Lung (tissue), 12 donors: ENCODE measurements at regions not wholly inside any gene's neighbourhood (a gene's known extent, or its start where the extent isn't known, plus 50 kb on each side); places are given as distances from the start of the nearest gene placed in this dataset. TPM values are rescaled to one million over a fixed set of nuclear protein-coding genes. Genes with fewer than 3 reads are reported as not detected.
A peak's percentile ranks its signal among the peaks of the same experiment; 100 is the strongest.

Experiments
- ATAC-seq: fragments of 200-7000 bp; cut with Tn5 transposase; one replicate; pipeline ENCODE4 v1.9.1; 2020; ENCODE audit warnings: moderate number of reproducible peaks; ENCODE audit not compliant: insufficient read depth, low FRiP score
- DNase-seq, 3 donors: peaks; one replicate each; pipeline ENCODE4 v3.0.0-alpha.2; 2013 to 2017
- H3K27ac ChIP-seq, 2 donors: one replicate each; pipeline ENCODE4 v1.5.1; 2013; ENCODE audit warnings: mild to moderate bottlenecking in 2 of 2, moderate library complexity in 2 of 2, control low read depth in 1 of 2, inconsistent platforms in 1 of 2, low read depth in 1 of 2, low read length in 1 of 2
- H3K27me3 ChIP-seq, 3 donors: one replicate each; pipeline ENCODE4 v1.5.1; 2013; ENCODE audit warnings: low read length in 2 of 3; ENCODE audit not compliant: control insufficient read depth in 3 of 3, insufficient read depth in 3 of 3
- H3K36me3 ChIP-seq, 4 donors: one replicate each; pipeline ENCODE4 v1.5.1; 2013; ENCODE audit warnings: low read length in 4 of 4, mild to moderate bottlenecking in 1 of 4, moderate library complexity in 1 of 4; ENCODE audit not compliant: control insufficient read depth in 4 of 4, insufficient read depth in 4 of 4
- H3K4me1 ChIP-seq, 5 donors: one replicate each; pipeline ENCODE4 v1.5.1; 2013; ENCODE audit warnings: low read length in 5 of 5, mild to moderate bottlenecking in 2 of 5, moderate library complexity in 1 of 5; ENCODE audit not compliant: control insufficient read depth in 5 of 5, insufficient read depth in 5 of 5
- H3K4me3 ChIP-seq: one replicate; pipeline ENCODE4 v1.5.1; 2013; ENCODE audit warnings: mild to moderate bottlenecking, control low read depth, moderate library complexity
- H3K9ac ChIP-seq, 2 donors: one replicate each; pipeline ENCODE4 v1.5.1; 2013; ENCODE audit warnings: low read length in 2 of 2, control low read depth in 1 of 2; ENCODE audit not compliant: insufficient read depth in 1 of 2
- H3K9me3 ChIP-seq, 4 donors: one replicate each; pipeline ENCODE4 v1.5.1; 2013; ENCODE audit warnings: low read length in 3 of 4, mild to moderate bottlenecking in 1 of 4, moderate library complexity in 1 of 4; ENCODE audit not compliant: control insufficient read depth in 4 of 4, insufficient read depth in 3 of 4
- CTCF ChIP-seq: IDR thresholded peaks from 2 replicates; pipeline ENCODE4 v1.5.1; 2012; ENCODE audit warnings: mild to moderate bottlenecking; ENCODE audit errors: control extremely low read depth, extremely low read depth
- WGBS, 2 donors: extraction: QIAGEN DNeasy Blood & Tissue Kit; methylation state at CpG; one replicate each; pipeline ENCODE4 v1.1.7; 2013; 5-methylcytosine and 5-hydroxymethylcytosine counted together
- small RNA-seq: library from RNA; depleted of rRNA; stranded (forward); fragments of <200 nt; gene quantifications from one replicate; pipeline ENCODE3, GENCODE V24; 2014; ENCODE audit warnings: low replicate concordance
- donor health status: control.
- donor health status: control.
- donor health status: Bipolar disorder and iron deficiency.
- donor health status: healthy.
- donor health status: DM: yes; HTN: yes; CAD: no.

DNA sequence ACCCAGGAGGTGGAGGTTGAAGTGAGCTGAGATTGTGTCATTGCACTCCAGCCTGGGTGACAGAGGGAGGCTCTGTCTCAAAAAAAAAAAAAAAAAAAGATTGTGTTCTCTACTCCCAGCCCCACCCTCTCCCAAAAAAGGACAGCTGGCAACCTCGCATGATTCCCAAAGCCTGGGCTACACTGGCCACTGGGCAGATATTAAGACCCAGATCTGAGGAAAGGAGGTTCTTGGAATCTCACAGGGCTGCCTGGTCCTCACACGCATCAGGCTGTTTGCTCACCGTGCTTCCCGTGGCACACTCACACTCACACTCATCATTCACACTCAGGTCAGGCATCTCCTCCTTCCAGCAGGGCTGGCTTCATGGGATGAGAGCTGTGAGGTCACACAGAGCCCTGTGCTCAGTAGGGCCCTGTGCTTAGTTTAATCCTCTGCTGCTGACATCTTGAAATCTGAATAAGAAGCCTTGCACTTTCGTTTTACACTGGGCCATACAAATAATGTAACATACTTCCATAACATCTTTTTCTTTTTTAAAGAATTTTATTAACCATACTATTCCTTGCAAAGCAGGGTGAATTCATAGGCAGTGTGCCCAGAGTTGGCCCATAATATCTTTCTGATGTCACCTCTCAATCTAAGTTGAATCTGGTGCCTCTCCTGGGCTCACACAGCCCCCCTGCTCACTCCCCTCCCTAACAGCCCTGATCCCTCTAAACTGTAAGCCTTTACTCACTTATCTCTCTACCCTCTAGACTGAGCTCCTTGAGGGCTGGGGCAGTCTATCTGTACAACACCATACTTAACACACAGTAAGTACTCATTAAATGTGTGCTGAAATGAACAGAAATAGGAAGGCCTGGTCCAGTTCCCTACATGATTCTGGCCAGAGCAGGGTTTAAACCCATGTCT is 50.2 kb upstream of the C15orf39 start:
- Histone ChIP-seq H3K27ac (peak overlapping the region in 1 of 2 donors; percentile 33), H3K4me3 (no peak overlapping the region), H3K36me3 (no peaks in the 10 kb centered on the region), H3K27me3 (no peaks in the 10 kb centered on the region), H3K9ac (no peak overlapping the region), H3K9me3 (peaks cover 0 to 2% (median 0%) of the 10 kb centered on the region in 4 donors), H3K4me1 (peaks cover 0 to 2% (median 0%) of the 10 kb centered on the region in 5 donors)
- DNase-seq (no peak), ATAC-seq (no peak)
- WGBS, 2 donors: 62 to 68% methylated on average over 5 of the region's 5 CpGs
- no peak for TF ChIP-seq CTCF

Small RNA genes lying in the stretch of these regions (small RNA-seq; reads per million reads assigned to genes)
- gene RF00017 (not detected), gene RF00601 (not detected)
